GM19463 (cell line): ENCODE measurements at regions not wholly inside any gene's neighbourhood (a gene's known extent, or its start where the extent isn't known, plus 50 kb on each side); places are given as distances from the start of the nearest gene placed in this dataset.
"Not testable (repeated sequence)": the region's sequence is repeated elsewhere in the genome, so short reads cannot be mapped to it uniquely, and the experiment has no call there.

Experiments
- ATAC-seq: cut with Tn5 transposase; IDR thresholded peaks from one replicate; pipeline ENCODE4 v1.9.1; 2021; ENCODE audit warnings: mild to moderate bottlenecking, moderate library complexity; ENCODE audit not compliant: unreplicated experiment

DNA sequence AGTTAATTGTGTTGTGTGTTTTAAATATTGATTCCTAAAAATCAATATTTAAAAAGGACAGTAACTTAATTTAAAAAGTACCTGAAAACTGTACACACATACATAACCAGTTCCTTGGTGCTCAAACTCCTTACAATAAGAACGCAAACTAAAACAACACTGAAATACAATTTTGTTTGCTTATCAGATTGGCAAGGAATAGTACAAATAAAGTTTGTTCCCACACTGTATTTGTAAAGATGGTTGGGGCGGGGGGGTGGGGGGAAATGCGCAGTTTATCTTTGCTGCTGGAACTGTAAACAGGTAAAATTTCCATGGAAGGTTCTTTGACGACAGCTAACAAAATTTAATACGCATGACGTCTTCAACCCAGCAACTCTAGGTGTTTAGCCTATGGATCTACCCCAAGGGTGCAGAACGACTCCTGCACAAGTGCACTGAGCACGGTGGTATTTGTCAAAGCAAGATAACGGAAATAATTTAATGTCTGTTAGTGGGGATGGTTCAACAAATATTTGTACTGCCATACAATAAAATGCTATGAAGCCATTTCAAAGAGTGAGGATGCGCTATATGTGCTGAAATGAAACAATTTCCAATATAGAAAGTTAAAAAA, 96.5 kb downstream of the ING1 start:
- no peak for ATAC-seq

DNA sequence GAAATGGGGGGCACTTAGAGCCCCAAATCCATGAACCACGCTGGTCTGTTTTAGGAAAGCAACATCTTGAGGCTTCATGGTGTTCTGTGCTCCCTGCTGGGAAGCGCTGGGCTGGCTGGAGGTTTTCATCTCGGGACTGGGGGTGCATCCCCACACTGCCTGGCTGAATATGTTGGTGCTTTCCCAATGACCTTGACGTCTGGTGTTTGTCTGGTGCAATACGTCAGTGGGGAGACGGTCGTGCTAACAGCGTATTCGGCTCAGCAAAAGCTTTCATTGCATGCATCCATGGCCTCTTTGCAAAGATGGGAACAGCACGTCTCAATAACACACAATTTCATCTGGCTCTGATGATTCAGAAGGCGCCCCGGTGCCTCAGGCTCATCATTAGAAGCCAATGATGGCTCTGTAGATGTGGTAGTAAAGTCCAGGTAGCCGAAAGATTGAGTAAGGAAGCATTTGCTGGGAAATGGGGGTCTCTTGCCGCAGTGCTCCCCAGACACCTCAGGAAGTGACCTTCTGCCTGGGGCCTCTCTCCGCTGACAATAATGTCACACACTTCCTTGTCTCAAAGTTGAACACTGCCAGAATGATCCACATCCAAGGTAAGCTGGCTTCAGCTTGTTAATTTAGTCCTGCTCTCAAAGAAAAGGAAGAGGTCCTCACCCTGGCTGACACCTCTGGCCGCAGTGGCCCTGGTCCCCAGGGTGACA, 97.7 kb downstream of the ING1 start:
- no peak for ATAC-seq

DNA sequence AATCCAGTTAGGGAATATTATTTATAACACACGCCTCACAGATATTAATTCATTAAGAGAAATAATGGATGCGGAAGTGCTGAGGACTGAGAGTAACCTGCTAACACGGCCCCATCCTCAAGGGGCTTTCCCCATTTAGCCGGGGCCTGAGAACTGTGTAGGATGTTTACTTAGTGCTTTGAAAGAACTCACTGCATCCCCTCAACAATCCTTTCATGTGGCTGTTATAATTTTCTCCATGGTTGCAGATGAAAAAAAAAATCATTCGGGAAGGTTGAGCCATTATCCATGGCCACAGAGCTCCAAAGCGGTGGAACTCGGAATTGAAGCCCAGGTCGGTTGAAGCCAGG, 98.2 kb downstream of the ING1 start:
- ATAC-seq = no peak

DNA sequence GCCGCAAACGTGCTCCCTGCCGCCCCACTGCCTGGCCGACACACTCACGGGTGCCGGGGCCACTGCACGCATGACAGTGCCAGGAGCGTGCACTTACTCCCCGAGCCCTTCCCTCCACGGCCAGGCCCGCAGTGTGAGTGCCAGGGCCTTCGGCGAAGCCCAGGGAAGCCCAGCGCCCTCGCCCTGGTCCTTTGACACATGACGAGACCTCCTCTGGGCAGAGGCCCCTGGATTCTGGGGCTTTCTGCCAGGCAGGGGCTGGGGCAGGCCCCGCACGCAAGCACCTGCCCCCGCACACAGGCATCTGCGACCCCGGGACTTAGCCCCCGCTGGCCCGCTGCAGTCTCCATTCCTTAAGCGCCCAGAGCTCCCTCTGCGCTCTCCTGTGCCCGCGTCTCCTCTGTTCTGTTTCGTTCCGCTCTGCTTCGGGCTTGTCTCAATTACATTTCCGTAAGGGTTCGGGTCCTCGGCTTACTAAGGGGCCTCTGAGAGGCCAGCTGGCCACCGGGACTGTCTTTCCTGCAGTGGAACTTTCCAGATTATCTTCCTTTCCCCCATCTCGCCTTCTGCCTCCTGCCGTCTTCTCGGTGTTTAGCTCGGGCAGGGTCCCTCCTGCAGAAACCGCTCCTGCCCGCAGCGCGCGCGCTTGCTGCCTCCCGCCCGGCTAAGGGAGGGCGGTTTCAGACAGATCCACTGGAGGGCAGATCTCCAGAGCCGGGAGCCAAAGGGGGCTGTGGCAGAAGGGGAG, 98.8 kb downstream of the ING1 start:
- ATAC-seq = no peak

DNA sequence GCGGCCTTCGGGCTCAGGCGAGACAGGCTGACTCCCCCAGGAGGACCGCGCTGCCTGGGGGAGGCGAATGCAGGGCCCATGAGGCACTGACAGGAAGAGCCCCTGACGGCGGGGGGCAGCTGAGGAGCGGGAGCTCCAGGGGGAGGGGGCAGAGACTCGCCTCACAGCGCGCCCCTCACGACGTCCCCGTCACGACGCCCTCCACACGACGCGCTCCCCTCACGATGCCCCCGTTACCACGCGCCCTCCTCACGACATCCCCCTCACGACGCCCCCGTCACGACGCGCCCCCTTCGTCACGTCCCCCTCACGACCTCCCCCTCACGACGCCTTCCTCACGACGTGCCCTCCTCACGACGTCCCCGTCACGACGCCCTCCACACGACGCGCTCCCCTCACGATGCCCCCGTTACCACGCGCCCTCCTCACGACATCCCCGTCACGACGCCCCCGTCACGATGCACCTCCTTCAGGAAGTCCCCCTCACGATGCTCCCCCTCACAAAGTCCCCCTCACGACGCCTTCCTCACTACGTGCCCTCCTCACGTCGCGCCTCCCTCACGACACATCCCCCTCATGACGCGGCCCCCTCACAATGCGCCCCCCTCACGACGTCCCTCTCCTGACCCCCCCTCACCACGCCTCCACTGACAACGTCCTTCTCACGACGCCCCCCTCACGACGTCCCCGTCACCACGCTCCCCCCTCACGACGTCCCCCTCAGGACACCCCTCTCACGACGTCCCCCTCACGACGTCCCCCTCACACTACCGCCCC, 99.6 kb downstream of the ING1 start:
- no peak for ATAC-seq

DNA sequence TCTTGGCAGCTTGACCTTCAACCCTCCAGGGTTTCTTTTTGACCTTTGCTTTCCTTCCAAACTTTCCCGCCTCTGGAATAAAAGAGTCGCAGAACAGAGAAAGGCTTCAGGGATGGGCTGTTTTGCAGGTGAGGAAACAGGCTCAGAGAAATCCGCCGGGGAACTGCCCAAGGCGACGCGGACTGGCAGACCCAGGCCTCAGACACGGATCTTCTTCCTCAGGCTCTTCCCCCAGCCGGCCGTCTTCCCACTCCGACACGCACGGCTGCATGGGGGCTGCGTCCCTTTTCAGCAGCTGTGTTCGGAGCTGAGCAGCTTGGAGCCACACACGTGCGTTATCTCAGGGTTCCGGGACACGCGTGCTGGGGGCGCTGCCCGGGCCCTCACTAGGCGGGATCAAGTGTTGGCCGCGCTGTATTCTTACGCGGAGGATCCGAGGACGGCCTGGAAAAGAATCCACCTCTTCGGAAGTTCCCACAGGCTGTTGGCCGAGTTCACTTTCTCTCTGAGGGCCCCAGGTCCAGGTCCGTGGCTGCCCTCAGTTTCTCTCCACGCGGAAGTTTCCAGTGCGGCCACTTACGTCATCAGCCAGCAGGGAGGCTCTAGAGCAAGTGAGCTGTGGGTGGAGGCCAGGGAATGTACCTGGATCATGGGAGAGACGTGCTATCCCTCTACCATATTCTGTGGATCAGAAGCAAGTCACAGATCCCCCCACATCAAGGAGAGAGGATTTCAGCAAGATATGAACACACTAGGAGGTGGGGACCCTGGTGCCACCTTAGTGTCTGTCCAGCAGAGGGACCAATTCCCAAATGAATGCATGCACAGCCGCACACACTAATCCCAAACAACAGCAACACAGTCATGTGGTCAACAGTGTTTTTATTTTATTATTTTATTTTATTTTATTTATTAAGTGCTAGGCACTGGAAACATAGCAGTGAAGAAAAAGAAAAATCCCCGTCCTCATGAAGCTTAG, 100.4 kb downstream of the ING1 start:
- no peak for ATAC-seq

DNA sequence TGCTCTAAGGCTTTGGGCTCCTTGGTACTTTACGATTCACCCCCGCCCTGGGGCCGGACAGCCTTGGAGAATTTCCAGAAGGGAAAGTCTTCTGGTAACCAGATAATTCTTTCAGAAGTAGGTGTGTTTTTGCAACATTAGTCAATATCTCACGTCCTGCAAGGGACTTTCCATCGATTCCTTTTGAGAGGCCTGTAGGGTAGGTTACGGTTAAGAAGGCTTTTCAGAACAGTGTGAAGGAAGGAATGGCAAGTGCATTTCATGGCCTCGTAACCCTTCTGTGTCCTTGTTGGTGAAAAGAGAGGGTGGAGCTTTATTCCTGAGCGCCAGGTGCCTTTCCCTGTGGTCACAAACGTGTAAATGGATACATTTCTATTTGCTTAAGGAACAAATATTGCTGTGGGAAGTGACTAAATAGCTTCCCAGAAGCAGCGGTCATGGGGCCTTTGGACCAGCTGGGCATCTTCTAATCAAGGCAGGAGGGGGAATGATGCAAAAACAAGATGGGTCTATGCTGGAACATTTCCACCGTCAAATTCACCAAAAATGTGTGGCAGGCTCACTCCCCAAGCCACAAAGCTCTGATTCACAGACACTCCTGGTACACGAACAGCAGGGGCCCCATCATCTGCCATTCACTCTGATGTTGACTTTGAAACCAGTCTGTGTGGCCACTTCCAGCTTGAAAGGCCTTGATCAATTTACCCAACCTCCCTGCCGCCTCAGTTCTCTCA, 99.2 kb downstream of the ANKRD10 start:
- no peak for ATAC-seq

DNA sequence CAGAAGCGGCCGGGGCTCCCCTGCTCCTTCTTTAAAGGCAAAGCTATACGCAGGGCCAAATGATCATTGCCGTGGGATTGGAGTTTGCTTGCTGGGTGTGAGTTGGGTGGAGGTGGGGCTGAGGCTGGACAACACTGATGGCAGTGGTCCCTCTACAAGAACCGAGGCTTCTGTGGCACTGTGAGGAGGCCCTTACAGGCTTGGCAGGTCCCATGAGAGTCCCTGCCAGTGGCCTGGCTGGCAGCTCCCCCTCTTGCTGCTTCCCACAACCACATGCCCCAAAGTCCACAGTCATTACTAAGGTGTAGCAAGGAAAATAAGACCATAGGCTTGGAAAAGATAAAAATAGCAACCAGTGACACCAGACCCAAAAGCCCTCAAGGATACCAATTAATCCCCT, 98.4 kb downstream of the ANKRD10 start:
- ATAC-seq = no peak

DNA sequence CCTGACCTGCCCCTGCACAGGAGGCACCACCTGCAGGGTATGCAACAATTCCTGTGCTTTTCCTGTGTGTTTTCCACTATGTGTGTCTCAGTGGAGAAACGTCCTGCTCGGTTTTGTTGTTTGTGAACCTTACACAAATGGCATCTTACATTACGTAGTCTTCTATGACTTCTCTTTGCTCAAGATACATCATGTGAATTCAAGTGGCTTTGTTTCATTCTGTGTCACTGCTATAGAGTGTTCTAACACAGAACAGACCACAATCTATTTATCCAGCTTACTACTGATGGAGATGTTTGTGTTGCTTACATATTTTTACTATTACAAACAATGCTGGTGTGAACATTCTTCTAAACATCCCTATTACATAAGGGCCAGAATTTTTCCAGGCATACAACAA, 97.7 kb downstream of the ANKRD10 start:
- no peak for ATAC-seq

DNA sequence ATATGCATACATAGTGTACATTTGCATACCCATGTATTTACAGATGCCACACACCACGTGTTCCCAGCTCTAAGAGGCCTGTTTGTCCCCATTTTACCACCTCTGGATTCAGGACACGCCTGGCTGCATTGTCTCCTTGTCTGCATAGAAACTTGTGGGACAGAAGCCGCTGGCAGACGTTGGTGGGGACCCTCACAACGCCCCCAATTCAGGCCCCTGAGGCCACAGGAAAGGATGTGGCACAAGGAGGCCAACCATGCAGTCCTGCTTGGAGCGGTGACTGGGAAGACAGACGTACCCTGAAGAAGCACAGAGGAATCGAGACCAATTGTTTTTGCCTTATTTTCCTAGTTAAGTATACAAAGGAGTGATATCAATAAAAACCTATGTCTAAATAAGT, 96.1 kb downstream of the ANKRD10 start:
- no peak for ATAC-seq

DNA sequence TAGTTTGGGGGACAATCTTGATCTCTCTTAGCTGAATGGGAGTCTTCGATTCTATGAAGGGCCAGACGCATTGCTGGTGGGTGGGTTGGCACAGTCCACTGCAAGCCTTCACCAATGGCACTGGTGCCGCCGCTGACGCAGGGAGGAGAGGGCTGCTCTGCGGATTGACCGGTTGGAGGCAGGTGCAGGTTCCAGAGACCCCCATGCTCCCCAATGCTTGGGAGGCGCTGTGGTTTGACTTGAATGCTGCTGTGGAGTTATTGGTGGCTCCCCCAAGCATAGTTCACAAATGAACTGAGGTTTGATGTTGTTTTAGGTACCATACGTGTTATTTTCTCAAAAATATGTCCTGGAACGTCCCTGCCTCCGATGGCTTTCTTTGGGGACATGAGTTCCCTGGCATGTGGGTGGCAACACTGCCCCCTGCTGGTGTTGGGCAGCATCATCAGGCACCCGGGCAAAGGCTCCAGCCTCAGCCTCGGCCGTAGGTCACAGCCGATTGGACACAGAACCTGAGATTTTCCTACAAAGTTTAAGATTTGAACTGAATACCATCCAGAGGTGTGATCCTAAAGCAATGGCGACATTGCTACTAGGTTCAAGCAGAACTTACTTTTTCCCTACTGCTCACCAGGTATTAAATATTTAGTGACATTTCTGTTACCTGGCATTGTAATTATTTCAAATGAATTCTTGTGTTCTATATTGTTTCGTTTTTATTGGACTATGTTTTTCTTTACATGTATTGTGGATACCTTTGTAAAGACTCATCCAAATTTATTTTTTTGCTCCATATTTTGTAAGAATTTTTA, 95.5 kb downstream of the ANKRD10 start:
- peak; percentile 86 for ATAC-seq

DNA sequence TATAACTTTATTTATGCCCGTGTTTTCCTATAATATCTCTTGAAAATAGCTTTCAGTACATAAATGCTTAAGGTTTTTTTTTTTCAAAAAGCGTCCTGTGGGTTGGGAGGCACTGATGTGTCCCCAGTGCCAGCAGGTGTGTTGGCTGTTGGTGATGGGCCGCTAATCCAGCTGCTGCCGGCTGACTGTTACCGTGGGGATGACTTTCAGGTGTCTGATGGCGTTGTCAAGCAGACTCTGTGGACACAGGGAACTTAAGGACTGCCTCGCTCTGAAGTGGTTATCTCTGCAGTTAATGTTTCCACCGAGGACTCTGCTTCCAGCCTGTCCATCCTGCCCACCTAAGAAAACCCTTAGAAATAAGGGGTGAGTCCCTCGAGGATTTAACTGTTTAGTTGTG, 94.5 kb downstream of the ANKRD10 start:
- no peak for ATAC-seq

DNA sequence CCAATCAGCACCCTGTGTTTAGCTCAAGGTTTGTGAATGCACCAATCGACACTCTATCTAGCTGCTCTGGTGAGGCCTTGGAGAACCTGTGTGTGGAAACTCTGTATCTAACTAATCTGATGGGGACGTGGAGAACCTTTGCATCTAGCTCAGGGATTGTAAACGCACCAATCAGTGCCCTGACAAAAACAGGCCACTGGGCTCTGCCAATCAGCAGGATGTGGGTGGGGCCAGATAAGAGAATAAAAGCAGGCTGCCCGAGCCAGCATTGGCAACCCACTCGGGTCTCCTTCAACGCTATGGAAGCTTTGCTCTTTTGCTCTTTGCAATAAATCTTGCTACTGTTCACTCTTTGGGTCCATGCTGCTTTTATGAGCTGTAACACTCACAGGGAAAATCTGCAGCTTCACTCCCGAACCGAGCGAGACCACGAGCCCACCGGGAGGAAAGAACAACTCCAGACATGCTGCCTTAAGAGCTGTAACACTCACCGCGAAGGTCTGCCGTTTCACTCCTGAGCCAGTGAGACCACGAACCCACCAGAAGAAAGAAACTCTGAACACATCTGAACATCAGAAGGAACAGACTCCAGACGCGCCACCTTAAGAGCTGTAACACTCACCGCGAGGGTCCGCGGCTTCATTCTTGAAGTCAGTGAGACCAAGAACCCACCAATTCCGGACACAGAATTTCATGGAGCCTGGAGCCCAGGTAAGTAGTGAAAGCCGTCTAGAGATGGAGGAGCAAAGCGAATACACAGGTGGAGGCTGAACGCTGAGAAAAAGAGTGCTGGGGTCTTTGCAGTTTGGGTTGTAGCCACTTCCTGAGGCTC, 92.8 kb downstream of the ANKRD10 start:
- not testable (repeated sequence) for ATAC-seq

DNA sequence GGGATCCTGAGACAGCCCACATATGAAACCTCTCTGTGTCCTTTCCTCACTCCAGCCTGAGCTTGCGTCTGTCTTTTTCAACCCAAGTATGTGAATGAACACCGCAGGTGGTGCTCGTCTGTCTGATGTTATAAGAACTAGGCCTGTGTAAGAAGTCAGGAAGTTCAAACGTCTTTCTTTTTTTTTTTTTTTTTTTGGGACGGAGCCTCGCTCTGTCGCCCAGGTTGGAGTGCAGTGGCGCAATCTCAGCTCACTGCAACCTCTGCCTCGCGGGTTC, 92.3 kb downstream of the ANKRD10 start:
- ATAC-seq = no peak

DNA sequence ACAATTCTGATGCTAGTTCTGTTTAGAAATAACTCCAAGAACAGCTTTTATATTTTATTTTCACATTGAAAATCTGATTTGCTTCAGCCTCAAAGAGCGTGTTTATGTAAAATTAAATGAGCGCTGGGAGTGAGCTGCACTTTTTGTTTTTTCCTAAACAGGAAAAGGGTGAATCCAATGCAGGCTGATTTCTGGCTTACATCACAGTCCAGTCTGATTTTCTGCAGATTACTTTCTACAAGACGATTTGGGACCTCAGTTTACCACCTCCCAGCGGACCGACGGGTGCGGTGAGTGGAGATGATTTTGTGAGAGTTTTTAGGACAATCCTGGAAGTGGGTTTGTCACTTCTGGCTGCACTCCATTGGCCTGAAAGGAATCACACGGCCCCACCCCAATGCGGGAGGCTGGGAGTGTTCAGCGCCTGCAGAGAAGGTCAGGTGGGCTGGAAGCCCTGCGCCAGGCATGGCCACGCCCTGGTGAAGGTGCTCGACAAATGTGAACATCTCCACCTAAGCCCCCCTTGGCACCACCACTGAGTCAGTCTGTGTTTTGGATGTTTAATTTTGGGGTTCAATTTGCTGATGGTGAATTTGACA, 90.1 kb downstream of the ANKRD10 start:
- no peak for ATAC-seq

DNA sequence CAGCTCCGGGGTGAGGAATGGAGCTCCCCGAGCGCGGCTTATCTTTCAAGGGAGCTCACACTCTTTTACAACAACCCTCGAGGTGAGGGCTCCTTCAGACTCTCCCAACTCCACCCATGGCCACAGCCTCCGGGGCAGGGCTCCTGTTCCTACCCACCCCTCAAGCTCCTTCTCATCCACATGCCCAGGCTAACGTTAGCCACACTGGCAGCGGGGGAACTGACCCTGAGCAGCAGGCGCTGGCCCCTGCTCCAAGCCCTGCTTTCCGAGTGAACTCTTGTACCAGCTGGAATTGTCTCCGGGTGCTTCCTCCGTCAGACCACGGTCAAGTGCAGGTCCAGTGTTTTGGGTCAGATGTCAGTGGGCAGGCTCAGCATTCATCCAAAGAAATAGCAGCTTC, 89.4 kb downstream of the ANKRD10 start:
- ATAC-seq = no peak

DNA sequence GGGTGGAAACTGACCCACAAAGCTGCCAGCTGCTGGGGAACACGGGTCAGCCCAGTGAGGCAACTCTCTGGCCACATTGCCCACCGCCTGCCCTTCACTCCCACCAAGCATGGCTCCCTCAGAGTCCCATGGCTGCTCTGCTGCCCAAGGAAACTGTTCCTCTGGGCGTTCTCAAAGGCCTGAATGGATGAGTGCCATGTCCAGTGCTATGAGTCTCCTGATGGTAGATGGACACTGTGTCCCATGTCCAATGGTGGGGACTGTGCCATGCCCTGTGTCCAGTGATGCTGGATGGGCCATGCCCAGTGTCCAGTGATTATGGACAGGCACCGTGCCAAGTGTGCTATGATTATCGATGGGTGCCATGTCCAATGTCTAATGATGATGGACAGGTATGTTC, 88.8 kb downstream of the ANKRD10 start:
- no peak for ATAC-seq
